Fibroblast of pulmonary artery (primary cell): ENCODE measurements at regions not wholly inside any gene's neighbourhood (a gene's known extent, or its start where the extent isn't known, plus 50 kb on each side); places are given as distances from the start of the nearest gene placed in this dataset.

ENCODE experiments used
- DNase-seq: peaks from one replicate; pipeline ENCODE4 v3.0.0-alpha.2; 2010; ENCODE audit warnings: low read depth
- H3K4me3 ChIP-seq: replicated peaks from 2 replicates; pipeline ENCODE4 v1.5.1; 2011; ENCODE audit warnings: low read depth, mild to moderate bottlenecking, control low read depth, low read length, moderate library complexity
- CTCF ChIP-seq: IDR thresholded peaks from 2 replicates; pipeline ENCODE4 v1.5.1; 2011; ENCODE audit warnings: mild to moderate bottlenecking, control low read depth, low read length, inconsistent platforms; ENCODE audit errors: missing control alignments

- H3K4me3 ChIP-seq, result no peak overlapping the region
- TF ChIP-seq CTCF, result no peak
- no peak for DNase-seq
Measured at GRCh38 chr20:58139849-58140786, 88.3 kb downstream of the ANKRD60 start.

- no peak overlapping the region for H3K4me3 ChIP-seq
- TF ChIP-seq CTCF, result no peak
- no peak for DNase-seq
Measured at GRCh38 chr20:58138395-58138794, 90.1 kb downstream of the ANKRD60 start.

GRCh38 chr20:58137651-58138265, 90.7 kb downstream of the ANKRD60 start:
- TF ChIP-seq CTCF, result no peak
- DNase-seq, result no peak

GRCh38 chr20:58137236-58137635, 91.2 kb downstream of the ANKRD60 start:
- DNase-seq, result no peak
- H3K4me3 ChIP-seq, result no peak overlapping the region
- TF ChIP-seq CTCF, result no peak

More at GRCh38 chr20:58137651-58138265, 90.7 kb downstream of the ANKRD60 start:
- no peak overlapping the region for H3K4me3 ChIP-seq

- no peak for TF ChIP-seq CTCF
- H3K4me3 ChIP-seq, result no peak overlapping the region
- no peak for DNase-seq
Measured at GRCh38 chr20:58136149-58136484, 92.3 kb downstream of the ANKRD60 start.

- no peak overlapping the region for H3K4me3 ChIP-seq
Measured at GRCh38 chr20:58135441-58136148, 92.9 kb downstream of the ANKRD60 start.

More at GRCh38 chr20:58135441-58136148, 92.9 kb downstream of the ANKRD60 start:
- TF ChIP-seq CTCF, result no peak
- no peak for DNase-seq
